IMR-90 (cell line): ENCODE measurements at regions not wholly inside any gene's neighbourhood (a gene's known extent, or its start where the extent isn't known, plus 50 kb on each side); places are given as distances from the start of the nearest gene placed in this dataset.

ENCODE experiments used
- ATAC-seq: fragments of 200-7000 bp; cut with Tn5 transposase; 2 replicates; pipeline ENCODE4 v1.9.1; 2020; ENCODE audit warnings: low read depth, mild to moderate bottlenecking, moderate library complexity
- BruUV-seq: library from RNA; stranded (reverse); fragments of 400-500 nt; replicated peaks from 2 replicates; lab custom pipeline; 2021; lab: Mats Ljungman, UMichigan
- CTCF ChIA-PET: fragments of 300-600 bp; formaldehyde crosslinking; extraction: SDS; loops from one replicate; lab custom pipeline; 2021; ENCODE audit warnings: antibody characterized with exemption; lab: Yijun Ruan, JAX
- POLR2A ChIA-PET: fragments of 300-600 bp; sonication (Branson Sonifier 250); formaldehyde crosslinking; loops from one replicate; lab custom pipeline; 2022; ENCODE audit warnings: antibody characterized with exemption; ENCODE audit not compliant: unreplicated experiment; lab: Charles Lee
- DNase-seq: peaks from one replicate; pipeline ENCODE4 v3.0.0; 2013
- H2AFZ ChIP-seq: replicated peaks from 2 replicates; pipeline ENCODE3; 2013; ENCODE audit warnings: low read length, mild to moderate bottlenecking; ENCODE audit not compliant: poor library complexity
- H2AK5ac ChIP-seq: 2 replicates; pipeline ENCODE4 v1.6.1; 2013; ENCODE audit warnings: low read depth, low read length, inconsistent platforms
- H2AK9ac ChIP-seq: replicated peaks from 2 replicates; pipeline ENCODE3; 2013; ENCODE audit warnings: mild to moderate bottlenecking, low read depth, low read length, moderate library complexity; ENCODE audit not compliant: poor library complexity
- H2BK120ac ChIP-seq: 2 replicates; pipeline ENCODE4 v1.6.1; 2013; ENCODE audit warnings: low read depth, low read length, inconsistent platforms
- H2BK15ac ChIP-seq: 3 replicates; pipeline ENCODE4 v1.6.1; 2013; ENCODE audit warnings: low read depth, low read length, inconsistent platforms
- H2BK20ac ChIP-seq: 2 replicates; pipeline ENCODE4 v1.6.1; 2013; ENCODE audit warnings: low read depth, mild to moderate bottlenecking, inconsistent platforms, low read length, moderate library complexity
- H2BK5ac ChIP-seq: 2 replicates; pipeline ENCODE4 v1.6.1; 2013; ENCODE audit warnings: mild to moderate bottlenecking, low read depth, low read length, inconsistent platforms; ENCODE audit not compliant: poor library complexity, severe bottlenecking
- H3K14ac ChIP-seq: replicated peaks from 2 replicates; pipeline ENCODE4 v1.6.1; 2013; ENCODE audit warnings: low read depth, low read length, inconsistent platforms
- H3K18ac ChIP-seq: 2 replicates; pipeline ENCODE4 v1.6.1; 2013; ENCODE audit warnings: low read depth, low read length, control low read depth
- H3K23ac ChIP-seq: 2 replicates; pipeline ENCODE4 v1.6.1; 2013; ENCODE audit warnings: low read depth, low read length, inconsistent platforms
- H3K27ac ChIP-seq: 2 replicates; pipeline ENCODE4 v1.5.1; 2013; ENCODE audit warnings: mild to moderate bottlenecking, control low read depth, low read length; ENCODE audit not compliant: insufficient read depth
- H3K27me3 ChIP-seq: 2 replicates; pipeline ENCODE4 v1.6.1; 2013; ENCODE audit warnings: low read length; ENCODE audit not compliant: control insufficient read depth, insufficient read depth
- H3K36me3 ChIP-seq: 2 replicates; pipeline ENCODE4 v1.6.1; 2013; ENCODE audit warnings: low read length, mixed read lengths; ENCODE audit not compliant: control insufficient read depth, insufficient read depth
- H3K4ac ChIP-seq: 2 replicates; pipeline ENCODE4 v1.6.1; 2013; ENCODE audit warnings: low read depth, low read length, inconsistent platforms
- H3K4me1 ChIP-seq: 2 replicates; pipeline ENCODE4 v1.6.1; 2013; ENCODE audit warnings: low read length, mixed read lengths; ENCODE audit not compliant: control insufficient read depth, insufficient read depth
- H3K4me2 ChIP-seq: 2 replicates; pipeline ENCODE4 v1.6.1; 2013; ENCODE audit warnings: low read depth, mild to moderate bottlenecking, control low read depth, low read length, moderate library complexity
- H3K4me3 ChIP-seq: 2 replicates; pipeline ENCODE4 v1.5.1; 2013; ENCODE audit warnings: low read depth, mild to moderate bottlenecking, control low read depth, low read length, moderate library complexity; ENCODE audit not compliant: insufficient read depth
- H3K56ac ChIP-seq: 2 replicates; pipeline ENCODE4 v1.6.1; 2013; ENCODE audit warnings: low read length, inconsistent platforms; ENCODE audit not compliant: insufficient read depth; ENCODE audit errors: extremely low read depth
- H3K79me1 ChIP-seq, 2 experiments: 2 replicates each; pipeline ENCODE4 v1.6.1; 2013; ENCODE audit warnings: low read length in 2 of 2, inconsistent platforms in 1 of 2, low read depth in 1 of 2
- H3K9ac ChIP-seq: 2 replicates; pipeline ENCODE4 v1.6.1; 2013; ENCODE audit warnings: low read depth, low read length, control low read depth
- H3K9me1 ChIP-seq: 2 replicates; pipeline ENCODE4 v1.6.1; 2013; ENCODE audit warnings: low read length, inconsistent platforms; ENCODE audit not compliant: insufficient read depth
- H3K9me3 ChIP-seq: 2 replicates; pipeline ENCODE4 v1.6.1; 2013; ENCODE audit warnings: low read length; ENCODE audit not compliant: control insufficient read depth, insufficient read depth
- H4K20me1 ChIP-seq: 2 replicates; pipeline ENCODE4 v1.6.1; 2013; ENCODE audit warnings: low read length, inconsistent platforms; ENCODE audit not compliant: insufficient read depth
- H4K5ac ChIP-seq: 2 replicates; pipeline ENCODE4 v1.6.1; 2013; ENCODE audit warnings: mild to moderate bottlenecking, low read depth, low read length, control low read depth
- H4K8ac ChIP-seq, 2 experiments: 2 replicates each; pipeline ENCODE4 v1.6.1; 2013; ENCODE audit warnings: low read depth in 2 of 2, low read length in 2 of 2, control low read depth in 1 of 2, inconsistent platforms in 1 of 2
- H4K91ac ChIP-seq: 2 replicates; pipeline ENCODE4 v1.6.1; 2013; ENCODE audit warnings: low read depth, low read length, inconsistent platforms; ENCODE audit not compliant: insufficient read depth
- CEBPB ChIP-seq: IDR thresholded peaks from 2 replicates; pipeline ENCODE4 v1.6.1; 2012; ENCODE audit warnings: low read depth, low read length, improper control_type of control experiment
- CHD1 ChIP-seq: IDR thresholded peaks from 2 replicates; pipeline ENCODE4 v1.6.1; 2012; ENCODE audit warnings: low read depth, low read length, improper control_type of control experiment
- CTCF ChIP-seq: conservative IDR thresholded peaks from 2 replicates; pipeline ENCODE4 v1.5.1; 2012; ENCODE audit warnings: mild to moderate bottlenecking, low read depth, low read length, improper control_type of control experiment
- FOS ChIP-seq: fragments of 150-350 bp; IDR thresholded peaks from 2 replicates; pipeline ENCODE4 v1.6.1; 2016; ENCODE audit warnings: low read depth, low read length
- MAFK ChIP-seq: IDR thresholded peaks from 2 replicates; pipeline ENCODE4 v1.6.1; 2012; ENCODE audit warnings: low read depth, low read length, improper control_type of control experiment
- MAZ ChIP-seq: IDR thresholded peaks from 2 replicates; pipeline ENCODE4 v1.6.1; 2012; ENCODE audit warnings: low read depth, mild to moderate bottlenecking, low read length, improper control_type of control experiment, moderate library complexity, borderline replicate concordance
- MXI1 ChIP-seq: IDR thresholded peaks from 2 replicates; pipeline ENCODE4 v1.6.1; 2012; ENCODE audit warnings: low read depth, mild to moderate bottlenecking, low read length, moderate library complexity, borderline replicate concordance
- NFE2L2 ChIP-seq: fragments of 150-350 bp; IDR thresholded peaks from 2 replicates; pipeline ENCODE4 v1.6.1; 2016; ENCODE audit warnings: low read depth, mild to moderate bottlenecking, low read length
- POLR2A ChIP-seq: IDR thresholded peaks from 2 replicates; pipeline ENCODE4 v1.6.1; 2012; ENCODE audit warnings: mild to moderate bottlenecking, low read depth, low read length
- RAD21 ChIP-seq: IDR thresholded peaks from 2 replicates; pipeline ENCODE4 v1.6.1; 2012; ENCODE audit warnings: low read length, improper control_type of control experiment
- RFX5 ChIP-seq: IDR thresholded peaks from 2 replicates; pipeline ENCODE4 v1.8.0; 2012; ENCODE audit warnings: low read depth, mild to moderate bottlenecking, low read length, moderate library complexity
- SMC3 ChIP-seq: fragments of 150-350 bp; IDR thresholded peaks from 2 replicates; pipeline ENCODE4 v1.6.1; 2016; ENCODE audit warnings: low read depth, mild to moderate bottlenecking, antibody characterized with exemption, low read length, moderate library complexity
- USF2 ChIP-seq: fragments of 150-350 bp; IDR thresholded peaks from 2 replicates; pipeline ENCODE4 v1.6.1; 2017; ENCODE audit warnings: mild to moderate bottlenecking, antibody characterized with exemption, low read length, low read depth
- WGBS, 2 experiments: methylation state at CpG; one replicate each; pipeline versions ENCODE4 v1.1.5 to v1.1.7; 2013; ENCODE audit warnings: missing lambda C conversion rate in 2 of 2; ENCODE audit not compliant: insufficient read length in 1 of 2; ENCODE audit errors: extremely low coverage in 2 of 2; 5-methylcytosine and 5-hydroxymethylcytosine counted together
- dilution Hi-C: fragments of 300-500 bp; cut with HindIII; formaldehyde crosslinking; loops from one replicate; pipeline ENCODE4 v1.14.3; 2018; ENCODE audit warnings: low sequenced_read_pairs; ENCODE audit not compliant: unreplicated experiment
- in situ Hi-C: fragments of 300-500 bp; cut with MboI; formaldehyde crosslinking; loops from 3 replicates; pipeline ENCODE4 v1.14.3; 2019; ENCODE audit warnings: low sequenced_read_pairs, inconsistent platforms, mixed read lengths
- intact Hi-C: fragments of 100-400 bp; cut with micrococcal nuclease; formaldehyde crosslinking; loops from 2 replicates; pipeline ENCODE4 v1.10.0; 2022
- TF ChIP-seq, protein P1 (sequence below): fragments of 150-350 bp; IDR thresholded peaks from 2 replicates; pipeline ENCODE4 v1.6.1; 2016; ENCODE audit warnings: low read depth, mild to moderate bottlenecking, low read length, moderate library complexity, borderline replicate concordance

- BruUV-seq: no TSS peak
- CTCF ChIA-PET: interaction anchor here (0.6 kb wide), 1 partner anchor 226 kb away, joined by 3 read pairs; no protein-coding TSS in a partner anchor
Measured at GRCh38 chr2:8475349-8476031, 206.4 kb upstream of the ID2 start.

More at GRCh38 chr2:8475349-8476031, 206.4 kb upstream of the ID2 start:
- Histone ChIP-seq H2AK5ac (no peak overlapping the region), H3K9me3 (no peaks in the 10 kb centered on the region), H3K36me3 (no peaks in the 10 kb centered on the region), H3K4ac (no peak overlapping the region), H3K4me2 (no peak overlapping the region), H2AFZ (no peak overlapping the region), H4K91ac (no peak overlapping the region), H3K9me1 (no peaks in the 10 kb centered on the region), H4K5ac (no peak overlapping the region), H3K9ac (no peak overlapping the region), H3K4me3 (no peak overlapping the region), H2BK5ac (no peak overlapping the region), H2AK9ac (no peak overlapping the region), H2BK20ac (no peak overlapping the region), H4K8ac (no peak overlapping the region), H2BK15ac (no peak overlapping the region), H2BK120ac (no peak overlapping the region), H3K79me1 (no peaks in the 10 kb centered on the region), H3K27me3 (peaks cover 7% of the 10 kb centered on the region; the same call in 1 of the 2 replicates), H3K14ac (no peak overlapping the region), H3K4me1 (peaks cover 1% of the 10 kb centered on the region; the same call in 1 of the 2 replicates), H3K18ac (no peak overlapping the region), H3K23ac (no peak overlapping the region), H3K27ac (no peak overlapping the region), H3K56ac (no peak overlapping the region), H4K20me1 (no peaks in the 10 kb centered on the region)
- in situ Hi-C loops (no loop called here), intact Hi-C loops (no loop called here), dilution Hi-C loops (no loop called here)
- DNase-seq (no peak), ATAC-seq (no peak)
- POLR2A ChIA-PET: no interaction called here
- no peak for TF ChIP-seq SMC3
- no peak for TF ChIP-seq MXI1
- no peak for TF ChIP-seq NFE2L2
- no peak for TF ChIP-seq RAD21
- no peak for TF ChIP-seq USF2
- no peak for TF ChIP-seq MAFK
- TF ChIP-seq CTCF: no peak
- no peak for TF ChIP-seq MAZ
- no peak for TF ChIP-seq CEBPB
- TF ChIP-seq, protein P1, sequence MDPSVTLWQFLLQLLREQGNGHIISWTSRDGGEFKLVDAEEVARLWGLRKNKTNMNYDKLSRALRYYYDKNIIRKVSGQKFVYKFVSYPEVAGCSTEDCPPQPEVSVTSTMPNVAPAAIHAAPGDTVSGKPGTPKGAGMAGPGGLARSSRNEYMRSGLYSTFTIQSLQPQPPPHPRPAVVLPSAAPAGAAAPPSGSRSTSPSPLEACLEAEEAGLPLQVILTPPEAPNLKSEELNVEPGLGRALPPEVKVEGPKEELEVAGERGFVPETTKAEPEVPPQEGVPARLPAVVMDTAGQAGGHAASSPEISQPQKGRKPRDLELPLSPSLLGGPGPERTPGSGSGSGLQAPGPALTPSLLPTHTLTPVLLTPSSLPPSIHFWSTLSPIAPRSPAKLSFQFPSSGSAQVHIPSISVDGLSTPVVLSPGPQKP: no peak
- TF ChIP-seq CHD1: no peak
- no peak for TF ChIP-seq RFX5
- no peak for TF ChIP-seq POLR2A
- no peak for TF ChIP-seq FOS
- 60% methylated on average over 2 of the region's 13 CpGs; no CpG with 5 or more reads in 1 of the 2 experiments for WGBS, 2 experiments
